ENCODE measurements at regions not wholly inside any gene's neighbourhood (a gene's known extent, or its start where the extent isn't known, plus 50 kb on each side); places are given as distances from the start of the nearest gene placed in this dataset.
"Not testable (repeated sequence)": the region's sequence is repeated elsewhere in the genome, so short reads cannot be mapped to it uniquely, and the experiment has no call there.

DNA sequence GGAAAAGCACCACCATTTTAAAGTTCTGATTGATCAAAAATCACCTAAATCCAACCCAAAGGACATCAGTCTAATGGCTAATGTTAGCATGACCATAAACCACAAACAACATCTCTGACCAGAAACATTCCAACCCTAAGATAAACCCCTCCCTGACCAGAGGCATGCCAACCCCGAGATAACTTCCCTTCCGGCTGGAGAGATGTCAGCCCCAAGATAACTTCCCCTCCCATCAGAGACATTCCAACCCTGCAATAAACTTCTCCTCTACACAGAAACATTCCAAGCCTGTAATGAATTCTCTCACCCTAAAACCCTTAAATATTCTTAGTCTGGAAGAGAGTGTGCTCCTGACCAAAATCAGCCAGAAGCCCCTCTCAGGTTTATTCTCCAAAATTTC is 364.3 kb downstream of the KCNN2 start:
- no peak overlapping the region for H3K4me3 ChIP-seq (replicated peaks; ENCODE audit: low read depth, low read length)
- TF ChIP-seq, protein P1, sequence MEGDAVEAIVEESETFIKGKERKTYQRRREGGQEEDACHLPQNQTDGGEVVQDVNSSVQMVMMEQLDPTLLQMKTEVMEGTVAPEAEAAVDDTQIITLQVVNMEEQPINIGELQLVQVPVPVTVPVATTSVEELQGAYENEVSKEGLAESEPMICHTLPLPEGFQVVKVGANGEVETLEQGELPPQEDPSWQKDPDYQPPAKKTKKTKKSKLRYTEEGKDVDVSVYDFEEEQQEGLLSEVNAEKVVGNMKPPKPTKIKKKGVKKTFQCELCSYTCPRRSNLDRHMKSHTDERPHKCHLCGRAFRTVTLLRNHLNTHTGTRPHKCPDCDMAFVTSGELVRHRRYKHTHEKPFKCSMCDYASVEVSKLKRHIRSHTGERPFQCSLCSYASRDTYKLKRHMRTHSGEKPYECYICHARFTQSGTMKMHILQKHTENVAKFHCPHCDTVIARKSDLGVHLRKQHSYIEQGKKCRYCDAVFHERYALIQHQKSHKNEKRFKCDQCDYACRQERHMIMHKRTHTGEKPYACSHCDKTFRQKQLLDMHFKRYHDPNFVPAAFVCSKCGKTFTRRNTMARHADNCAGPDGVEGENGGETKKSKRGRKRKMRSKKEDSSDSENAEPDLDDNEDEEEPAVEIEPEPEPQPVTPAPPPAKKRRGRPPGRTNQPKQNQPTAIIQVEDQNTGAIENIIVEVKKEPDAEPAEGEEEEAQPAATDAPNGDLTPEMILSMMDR (IDR thresholded peaks at IDR 0.05; ENCODE audit: low read depth, low read length, missing control alignments), result no peak
- no peak for DNase-seq (ENCODE audit: extremely low read depth, low read depth)

DNA sequence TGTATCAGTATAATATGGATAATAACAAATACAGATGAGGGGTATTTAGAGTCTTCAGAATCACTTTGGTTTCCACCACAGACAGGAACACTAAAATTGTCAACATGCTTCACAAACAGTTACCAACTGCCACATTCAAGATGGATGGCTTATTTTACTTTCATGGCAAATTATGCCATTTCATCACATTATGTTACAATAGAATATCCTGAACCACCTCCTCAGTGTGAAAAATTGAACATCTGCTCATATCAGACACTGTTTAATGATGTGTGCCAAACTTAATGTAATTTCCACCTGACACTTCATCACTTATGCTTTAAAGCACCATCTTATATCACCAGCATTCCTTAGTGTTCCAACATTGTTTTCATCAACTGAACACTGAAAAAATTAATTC is 357.4 kb downstream of the KCNN2 start:
- TF ChIP-seq, protein P1 (IDR thresholded peaks at IDR 0.05; ENCODE audit: low read depth, low read length, missing control alignments), result no peak
- DNase-seq (ENCODE audit: extremely low read depth, low read depth), result no peak
- H3K4me3 ChIP-seq (replicated peaks; ENCODE audit: low read depth, low read length), result no peak overlapping the region

DNA sequence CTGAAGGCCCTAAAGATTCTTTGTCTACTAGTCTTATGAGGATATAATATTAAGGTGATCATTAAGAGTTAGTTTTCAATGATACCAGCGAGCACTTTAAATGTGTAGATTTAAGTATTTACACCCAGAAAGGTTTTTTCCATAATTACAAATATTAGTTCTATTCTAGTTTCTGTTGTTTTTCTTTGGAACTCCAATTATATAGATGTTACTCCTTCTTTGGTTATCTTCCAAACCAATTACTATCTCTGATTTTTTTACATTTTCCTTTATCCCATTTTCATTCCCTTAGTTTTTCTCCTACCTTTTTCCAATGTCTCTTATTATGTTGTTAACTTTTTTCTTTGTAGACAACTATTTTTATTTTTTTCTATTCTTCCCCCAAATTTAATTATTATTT is 355.1 kb downstream of the KCNN2 start:
- TF ChIP-seq, protein P1 (IDR thresholded peaks at IDR 0.05; ENCODE audit: low read depth, low read length, missing control alignments), result no peak
- no peak overlapping the region for H3K4me3 ChIP-seq (replicated peaks; ENCODE audit: low read depth, low read length)

DNA sequence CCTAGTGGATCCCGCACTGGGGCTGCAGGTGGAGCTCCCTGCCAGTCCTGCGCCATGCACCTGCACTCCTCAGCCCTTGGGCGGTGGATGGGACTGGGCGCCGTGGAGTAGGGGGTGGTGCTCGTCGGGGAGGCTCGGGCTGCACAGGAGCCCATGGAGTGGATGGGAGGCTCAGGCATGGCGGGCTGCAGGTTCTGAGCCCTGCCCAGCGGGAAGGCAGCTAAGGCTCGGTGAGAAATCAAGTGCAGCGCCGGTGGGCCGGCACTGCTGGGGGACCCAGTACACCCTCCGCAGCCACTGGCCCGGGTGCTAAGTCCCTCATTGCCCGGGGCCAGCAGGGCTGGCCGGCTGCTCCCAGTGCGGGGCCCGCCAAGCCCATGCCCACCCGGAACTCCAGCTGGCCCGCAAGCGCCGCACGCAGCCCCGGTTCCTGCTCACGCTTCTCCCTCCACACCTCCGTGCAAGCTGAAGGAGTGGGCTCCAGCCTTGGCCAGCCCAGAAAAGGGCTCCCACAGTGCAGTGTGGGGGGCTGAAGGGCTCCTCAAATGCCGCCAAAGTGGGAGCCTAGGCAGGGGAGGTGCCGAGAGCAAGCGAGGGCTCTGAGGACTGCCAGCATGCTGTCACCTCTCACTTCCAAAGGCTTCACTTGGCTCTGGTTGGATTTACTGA is 342.5 kb downstream of the KCNN2 start:
- DNase-seq (ENCODE audit: extremely low read depth, low read depth), result not testable (repeated sequence)

More for the DNA sequence above, 355.1 kb downstream of the KCNN2 start:
- DNase-seq (ENCODE audit: extremely low read depth, low read depth), result no peak

DNA sequence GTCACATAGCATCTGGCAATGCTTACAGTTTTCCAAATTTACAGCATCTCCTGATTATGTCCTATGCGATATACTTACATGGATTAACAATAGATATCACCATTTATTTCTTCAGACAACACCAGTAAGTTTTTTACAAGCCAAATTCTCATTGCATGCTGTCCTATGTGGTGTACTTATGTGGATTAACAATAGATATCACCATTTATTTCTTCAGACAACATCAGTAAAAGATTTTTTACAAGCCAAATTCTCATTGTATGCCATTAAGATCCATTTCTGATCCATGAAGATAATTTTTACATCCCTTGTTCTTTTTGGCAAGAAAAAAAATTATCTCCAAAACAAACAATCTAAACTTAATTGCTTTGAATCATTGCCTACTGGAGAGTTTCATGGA is 340.9 kb downstream of the KCNN2 start:
- no peak overlapping the region for H3K4me3 ChIP-seq (replicated peaks; ENCODE audit: low read depth, low read length)
- no peak for DNase-seq (ENCODE audit: extremely low read depth, low read depth)
- TF ChIP-seq, protein P1 (IDR thresholded peaks at IDR 0.05; ENCODE audit: low read depth, low read length, missing control alignments), result no peak

More for the DNA sequence above, 342.5 kb downstream of the KCNN2 start:
- not testable (repeated sequence) for H3K4me3 ChIP-seq (replicated peaks; ENCODE audit: low read depth, low read length)

DNA sequence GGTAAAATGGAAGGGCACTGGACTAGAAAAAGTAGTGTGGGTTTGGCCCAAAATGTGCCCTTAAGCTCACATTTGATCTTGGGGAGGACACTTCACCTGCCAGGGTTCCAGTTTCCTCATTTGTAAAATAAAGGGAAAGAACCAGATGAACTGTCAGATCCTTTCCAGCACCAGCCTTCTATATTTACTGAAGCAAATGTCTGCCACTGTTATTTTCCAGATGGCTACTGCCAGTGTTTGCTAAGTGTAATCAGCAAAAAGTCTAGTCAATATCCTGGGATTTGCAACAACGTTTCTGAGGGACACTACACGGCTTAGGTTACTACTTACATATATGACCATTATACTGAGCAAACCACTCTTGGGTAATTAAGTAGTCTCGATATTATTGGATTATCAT is 340.3 kb downstream of the KCNN2 start:
- TF ChIP-seq, protein P1 (IDR thresholded peaks at IDR 0.05; ENCODE audit: low read depth, low read length, missing control alignments), result no peak
- no peak for DNase-seq (ENCODE audit: extremely low read depth, low read depth)
- no peak overlapping the region for H3K4me3 ChIP-seq (replicated peaks; ENCODE audit: low read depth, low read length)

DNA sequence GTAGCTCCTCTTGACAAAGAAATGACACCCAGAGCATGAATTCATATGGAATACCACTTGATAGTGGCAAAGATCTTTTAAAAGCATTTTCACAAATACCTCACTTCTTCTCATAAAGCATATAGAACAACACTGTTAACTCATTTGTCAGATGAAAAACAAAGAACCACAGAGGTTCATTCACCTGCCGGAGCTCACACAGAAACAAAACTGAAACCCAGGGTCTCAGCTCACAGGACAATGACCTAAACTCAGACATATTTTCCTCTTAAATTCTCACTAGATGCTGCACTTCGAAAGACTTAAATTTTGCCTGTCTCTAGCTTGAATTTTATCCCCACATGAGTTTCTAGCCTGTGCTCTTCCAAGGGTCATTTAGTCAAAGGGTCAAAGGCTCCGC is 339.0 kb downstream of the KCNN2 start:
- H3K4me3 ChIP-seq (replicated peaks; ENCODE audit: low read depth, low read length), result no peak overlapping the region
- TF ChIP-seq, protein P1 (IDR thresholded peaks at IDR 0.05; ENCODE audit: low read depth, low read length, missing control alignments), result no peak
- no peak for DNase-seq (ENCODE audit: extremely low read depth, low read depth)

Measured in HFF-Myc (cell line).